ENCODE measurements at regions not wholly inside any gene's neighbourhood (a gene's known extent, or its start where the extent isn't known, plus 50 kb on each side); places are given as distances from the start of the nearest gene placed in this dataset.

DNA sequence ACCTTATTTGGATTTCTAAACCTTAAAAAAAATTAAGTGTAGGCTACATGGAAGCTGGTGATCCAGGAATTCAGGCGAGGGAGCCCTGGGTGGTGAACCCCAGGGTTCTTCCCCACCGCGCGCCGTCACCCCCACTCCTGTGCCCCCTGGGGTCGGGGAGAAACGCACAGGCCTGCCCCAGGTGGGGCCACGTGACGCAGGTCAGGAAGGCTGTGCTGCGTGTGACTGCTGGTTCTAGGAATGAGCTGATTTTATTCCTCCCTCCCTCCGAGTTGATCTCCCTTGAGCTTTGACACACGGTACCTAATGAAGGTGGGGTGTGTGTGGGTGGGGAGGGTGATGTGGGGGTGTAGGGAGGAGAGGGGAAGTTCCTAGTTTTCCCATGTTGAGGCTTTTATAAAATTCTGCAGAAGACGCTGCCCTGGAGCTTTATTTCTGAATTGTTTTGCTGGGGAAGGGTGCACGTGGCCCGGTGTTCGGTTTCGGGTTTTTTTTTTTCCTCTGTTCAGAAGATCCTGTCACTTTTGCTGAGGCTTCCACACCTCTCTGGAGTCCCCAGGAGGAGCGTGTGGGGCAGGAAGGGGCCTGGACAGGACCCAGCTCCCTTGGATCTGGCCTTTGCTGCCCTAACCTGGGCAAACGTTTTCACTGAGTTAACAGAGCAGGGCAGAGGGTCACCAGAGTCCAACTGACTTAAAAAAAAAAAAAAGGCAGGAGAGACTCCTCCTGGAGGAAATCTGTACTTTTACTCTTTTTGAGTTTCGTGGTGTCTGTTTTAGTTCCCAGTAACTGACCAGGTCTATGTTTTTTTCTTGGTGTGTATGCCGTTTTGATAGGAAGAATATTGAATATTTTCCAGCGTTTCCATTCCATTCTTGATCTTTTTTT is 55.8 kb upstream of the GSE1 start (continued):
- TF ChIP-seq ATF7-NPFF (CRISPR knock-in tag; IDR thresholded peaks at IDR 0.05; ENCODE audit: low read depth): no peak
- TF ChIP-seq ZMYM4 (CRISPR knock-in tag; IDR thresholded peaks at IDR 0.05): no peak
- no peak for TF ChIP-seq ZNF496 (CRISPR knock-in tag; IDR thresholded peaks at IDR 0.05; ENCODE audit: insufficient replicate concordance)
- TF ChIP-seq LCORL (IDR thresholded peaks at IDR 0.05): no peak
- peak; percentile 63 for TF ChIP-seq LCORL (CRISPR knock-in tag; IDR thresholded peaks at IDR 0.05)
- TF ChIP-seq AGO2 (optimal IDR thresholded peaks at IDR 0.05; ENCODE audit: low read depth, low read length): no peak
- TF ChIP-seq, protein P1, sequence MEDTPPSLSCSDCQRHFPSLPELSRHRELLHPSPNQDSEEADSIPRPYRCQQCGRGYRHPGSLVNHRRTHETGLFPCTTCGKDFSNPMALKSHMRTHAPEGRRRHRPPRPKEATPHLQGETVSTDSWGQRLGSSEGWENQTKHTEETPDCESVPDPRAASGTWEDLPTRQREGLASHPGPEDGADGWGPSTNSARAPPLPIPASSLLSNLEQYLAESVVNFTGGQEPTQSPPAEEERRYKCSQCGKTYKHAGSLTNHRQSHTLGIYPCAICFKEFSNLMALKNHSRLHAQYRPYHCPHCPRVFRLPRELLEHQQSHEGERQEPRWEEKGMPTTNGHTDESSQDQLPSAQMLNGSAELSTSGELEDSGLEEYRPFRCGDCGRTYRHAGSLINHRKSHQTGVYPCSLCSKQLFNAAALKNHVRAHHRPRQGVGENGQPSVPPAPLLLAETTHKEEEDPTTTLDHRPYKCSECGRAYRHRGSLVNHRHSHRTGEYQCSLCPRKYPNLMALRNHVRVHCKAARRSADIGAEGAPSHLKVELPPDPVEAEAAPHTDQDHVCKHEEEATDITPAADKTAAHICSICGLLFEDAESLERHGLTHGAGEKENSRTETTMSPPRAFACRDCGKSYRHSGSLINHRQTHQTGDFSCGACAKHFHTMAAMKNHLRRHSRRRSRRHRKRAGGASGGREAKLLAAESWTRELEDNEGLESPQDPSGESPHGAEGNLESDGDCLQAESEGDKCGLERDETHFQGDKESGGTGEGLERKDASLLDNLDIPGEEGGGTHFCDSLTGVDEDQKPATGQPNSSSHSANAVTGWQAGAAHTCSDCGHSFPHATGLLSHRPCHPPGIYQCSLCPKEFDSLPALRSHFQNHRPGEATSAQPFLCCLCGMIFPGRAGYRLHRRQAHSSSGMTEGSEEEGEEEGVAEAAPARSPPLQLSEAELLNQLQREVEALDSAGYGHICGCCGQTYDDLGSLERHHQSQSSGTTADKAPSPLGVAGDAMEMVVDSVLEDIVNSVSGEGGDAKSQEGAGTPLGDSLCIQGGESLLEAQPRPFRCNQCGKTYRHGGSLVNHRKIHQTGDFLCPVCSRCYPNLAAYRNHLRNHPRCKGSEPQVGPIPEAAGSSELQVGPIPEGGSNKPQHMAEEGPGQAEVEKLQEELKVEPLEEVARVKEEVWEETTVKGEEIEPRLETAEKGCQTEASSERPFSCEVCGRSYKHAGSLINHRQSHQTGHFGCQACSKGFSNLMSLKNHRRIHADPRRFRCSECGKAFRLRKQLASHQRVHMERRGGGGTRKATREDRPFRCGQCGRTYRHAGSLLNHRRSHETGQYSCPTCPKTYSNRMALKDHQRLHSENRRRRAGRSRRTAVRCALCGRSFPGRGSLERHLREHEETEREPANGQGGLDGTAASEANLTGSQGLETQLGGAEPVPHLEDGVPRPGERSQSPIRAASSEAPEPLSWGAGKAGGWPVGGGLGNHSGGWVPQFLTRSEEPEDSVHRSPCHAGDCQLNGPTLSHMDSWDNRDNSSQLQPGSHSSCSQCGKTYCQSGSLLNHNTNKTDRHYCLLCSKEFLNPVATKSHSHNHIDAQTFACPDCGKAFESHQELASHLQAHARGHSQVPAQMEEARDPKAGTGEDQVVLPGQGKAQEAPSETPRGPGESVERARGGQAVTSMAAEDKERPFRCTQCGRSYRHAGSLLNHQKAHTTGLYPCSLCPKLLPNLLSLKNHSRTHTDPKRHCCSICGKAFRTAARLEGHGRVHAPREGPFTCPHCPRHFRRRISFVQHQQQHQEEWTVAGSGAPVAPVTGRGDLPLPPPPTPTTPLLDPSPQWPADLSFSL (CRISPR knock-in tag; IDR thresholded peaks at IDR 0.05): no peak
- no peak for TF ChIP-seq ZFP37 (CRISPR knock-in tag; IDR thresholded peaks at IDR 0.05; ENCODE audit: borderline replicate concordance)
- TF ChIP-seq, protein P2, sequence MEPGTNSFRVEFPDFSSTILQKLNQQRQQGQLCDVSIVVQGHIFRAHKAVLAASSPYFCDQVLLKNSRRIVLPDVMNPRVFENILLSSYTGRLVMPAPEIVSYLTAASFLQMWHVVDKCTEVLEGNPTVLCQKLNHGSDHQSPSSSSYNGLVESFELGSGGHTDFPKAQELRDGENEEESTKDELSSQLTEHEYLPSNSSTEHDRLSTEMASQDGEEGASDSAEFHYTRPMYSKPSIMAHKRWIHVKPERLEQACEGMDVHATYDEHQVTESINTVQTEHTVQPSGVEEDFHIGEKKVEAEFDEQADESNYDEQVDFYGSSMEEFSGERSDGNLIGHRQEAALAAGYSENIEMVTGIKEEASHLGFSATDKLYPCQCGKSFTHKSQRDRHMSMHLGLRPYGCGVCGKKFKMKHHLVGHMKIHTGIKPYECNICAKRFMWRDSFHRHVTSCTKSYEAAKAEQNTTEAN (CRISPR knock-in tag; conservative IDR thresholded peaks at IDR 0.05): no peak
- TF ChIP-seq, protein P3, sequence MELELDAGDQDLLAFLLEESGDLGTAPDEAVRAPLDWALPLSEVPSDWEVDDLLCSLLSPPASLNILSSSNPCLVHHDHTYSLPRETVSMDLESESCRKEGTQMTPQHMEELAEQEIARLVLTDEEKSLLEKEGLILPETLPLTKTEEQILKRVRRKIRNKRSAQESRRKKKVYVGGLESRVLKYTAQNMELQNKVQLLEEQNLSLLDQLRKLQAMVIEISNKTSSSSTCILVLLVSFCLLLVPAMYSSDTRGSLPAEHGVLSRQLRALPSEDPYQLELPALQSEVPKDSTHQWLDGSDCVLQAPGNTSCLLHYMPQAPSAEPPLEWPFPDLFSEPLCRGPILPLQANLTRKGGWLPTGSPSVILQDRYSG (CRISPR knock-in tag; IDR thresholded peaks at IDR 0.05): no peak
- no peak for TF ChIP-seq AGO1 (IDR thresholded peaks at IDR 0.05; ENCODE audit: low read depth, low read length, poor library complexity, severe bottlenecking)
- peak; percentile 30; the same call in 1 of the 2 replicates for TF ChIP-seq ZNF772 (CRISPR knock-in tag; IDR thresholded peaks at IDR 0.05)
- no peak for TF ChIP-seq GATAD1 (CRISPR knock-in tag; IDR thresholded peaks at IDR 0.05)
- TF ChIP-seq NR2F1 (CRISPR knock-in tag; IDR thresholded peaks at IDR 0.05): 0 out of 4 replicates have a peak, but pooled peaks of 1 of the 2 experiments have one; percentile 6
- TF ChIP-seq, protein P4, sequence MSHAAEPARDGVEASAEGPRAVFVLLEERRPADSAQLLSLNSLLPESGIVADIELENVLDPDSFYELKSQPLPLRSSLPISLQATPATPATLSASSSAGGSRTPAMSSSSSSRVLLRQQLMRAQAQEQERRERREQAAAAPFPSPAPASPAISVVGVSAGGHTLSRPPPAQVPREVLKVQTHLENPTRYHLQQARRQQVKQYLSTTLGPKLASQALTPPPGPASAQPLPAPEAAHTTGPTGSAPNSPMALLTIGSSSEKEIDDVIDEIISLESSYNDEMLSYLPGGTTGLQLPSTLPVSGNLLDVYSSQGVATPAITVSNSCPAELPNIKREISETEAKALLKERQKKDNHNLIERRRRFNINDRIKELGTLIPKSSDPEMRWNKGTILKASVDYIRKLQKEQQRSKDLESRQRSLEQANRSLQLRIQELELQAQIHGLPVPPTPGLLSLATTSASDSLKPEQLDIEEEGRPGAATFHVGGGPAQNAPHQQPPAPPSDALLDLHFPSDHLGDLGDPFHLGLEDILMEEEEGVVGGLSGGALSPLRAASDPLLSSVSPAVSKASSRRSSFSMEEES (CRISPR knock-in tag; IDR thresholded peaks at IDR 0.05): no peak
- peak; percentile 11; the same call in 1 of the 2 replicates for TF ChIP-seq ZNF558 (CRISPR knock-in tag; IDR thresholded peaks at IDR 0.05; ENCODE audit: borderline replicate concordance)
- TF ChIP-seq ZFP1 (CRISPR knock-in tag; IDR thresholded peaks at IDR 0.05): no peak
- no peak for TF ChIP-seq ZNF614 (CRISPR knock-in tag; IDR thresholded peaks at IDR 0.05; ENCODE audit: borderline replicate concordance)
- TF ChIP-seq MAF1 (CRISPR knock-in tag; IDR thresholded peaks at IDR 0.05; ENCODE audit: borderline replicate concordance): no peak
- no peak for TF ChIP-seq ZNF3 (CRISPR knock-in tag; IDR thresholded peaks at IDR 0.05)
